Nephron (organoid): ENCODE measurements at regions not wholly inside any gene's neighbourhood (a gene's known extent, or its start where the extent isn't known, plus 50 kb on each side); places are given as distances from the start of the nearest gene placed in this dataset.

ENCODE experiments used
- H3K27ac Mint-ChIP-seq, 3 experiments: 2 replicates each; pipeline ENCODE4 v1.8.0; 2020; ENCODE audit warnings: mixed read lengths in 3 of 3, mild to moderate bottlenecking in 2 of 3, moderate library complexity in 1 of 3
- H3K27me3 Mint-ChIP-seq: 2 replicates; pipeline ENCODE4 v1.8.0; 2021; ENCODE audit warnings: low read depth, mild to moderate bottlenecking, moderate library complexity, mixed read lengths
- H3K36me3 Mint-ChIP-seq: 2 replicates; pipeline ENCODE4 v1.8.0; 2020; ENCODE audit warnings: low read depth, mixed read lengths
- H3K4me1 Mint-ChIP-seq: 2 replicates; pipeline ENCODE4 v1.8.0; 2020; ENCODE audit warnings: mixed read lengths
- H3K4me3 Mint-ChIP-seq, 3 experiments: 2 replicates each; pipeline ENCODE4 v1.8.0; 2020; ENCODE audit warnings: mild to moderate bottlenecking in 3 of 3, mixed read lengths in 3 of 3, moderate library complexity in 2 of 3
- H3K9me3 Mint-ChIP-seq: 2 replicates; pipeline ENCODE4 v1.8.0; 2020; ENCODE audit warnings: mixed read lengths
- TF ChIP-seq, protein P1 (sequence below), 3 experiments: fragments of 200-600 bp; sonication (generic); IDR thresholded peaks; one replicate each; pipeline ENCODE4 v1.5.0; 2021; ENCODE audit warnings: antibody characterized with exemption in 3 of 3; ENCODE audit not compliant: unreplicated experiment in 3 of 3

DNA sequence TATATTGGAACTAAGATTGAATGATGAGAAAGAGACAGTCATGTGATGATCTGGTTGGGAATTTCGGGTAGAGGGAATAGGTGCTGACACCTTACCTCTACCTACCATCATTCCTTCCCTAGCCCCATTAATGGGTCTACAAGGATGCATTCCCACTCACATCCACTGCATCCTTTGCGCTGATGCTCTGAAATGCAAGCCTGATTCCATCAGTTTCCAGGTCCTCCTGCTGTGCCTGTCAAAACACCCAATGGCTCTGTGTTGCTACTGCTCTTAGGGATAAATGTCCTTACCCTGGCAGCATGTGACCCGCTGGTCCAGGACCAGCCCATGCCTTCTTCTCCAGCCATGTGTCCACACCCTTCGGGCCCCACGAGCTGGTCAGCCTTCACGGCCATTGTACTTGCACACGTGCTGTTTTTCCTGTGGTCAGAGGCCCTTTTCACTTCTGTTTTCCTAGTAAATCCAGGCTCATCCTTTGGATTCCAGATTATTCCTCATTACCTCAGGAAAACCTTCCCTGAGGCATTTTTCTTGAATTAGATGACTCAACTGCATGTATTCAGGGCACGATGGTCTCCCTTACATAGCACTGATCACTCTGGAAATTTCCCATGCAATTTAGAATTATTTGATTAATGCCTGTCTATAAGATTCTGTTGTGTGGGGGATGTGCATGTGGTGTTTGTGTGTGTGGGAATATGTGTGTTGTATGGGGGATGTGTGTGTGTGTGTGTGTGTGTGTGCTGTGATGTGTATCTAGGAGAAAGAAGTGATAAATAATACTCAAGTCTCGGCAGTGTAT, 185.0 kb downstream of the DIRAS2 start:
- TF ChIP-seq, protein P1, sequence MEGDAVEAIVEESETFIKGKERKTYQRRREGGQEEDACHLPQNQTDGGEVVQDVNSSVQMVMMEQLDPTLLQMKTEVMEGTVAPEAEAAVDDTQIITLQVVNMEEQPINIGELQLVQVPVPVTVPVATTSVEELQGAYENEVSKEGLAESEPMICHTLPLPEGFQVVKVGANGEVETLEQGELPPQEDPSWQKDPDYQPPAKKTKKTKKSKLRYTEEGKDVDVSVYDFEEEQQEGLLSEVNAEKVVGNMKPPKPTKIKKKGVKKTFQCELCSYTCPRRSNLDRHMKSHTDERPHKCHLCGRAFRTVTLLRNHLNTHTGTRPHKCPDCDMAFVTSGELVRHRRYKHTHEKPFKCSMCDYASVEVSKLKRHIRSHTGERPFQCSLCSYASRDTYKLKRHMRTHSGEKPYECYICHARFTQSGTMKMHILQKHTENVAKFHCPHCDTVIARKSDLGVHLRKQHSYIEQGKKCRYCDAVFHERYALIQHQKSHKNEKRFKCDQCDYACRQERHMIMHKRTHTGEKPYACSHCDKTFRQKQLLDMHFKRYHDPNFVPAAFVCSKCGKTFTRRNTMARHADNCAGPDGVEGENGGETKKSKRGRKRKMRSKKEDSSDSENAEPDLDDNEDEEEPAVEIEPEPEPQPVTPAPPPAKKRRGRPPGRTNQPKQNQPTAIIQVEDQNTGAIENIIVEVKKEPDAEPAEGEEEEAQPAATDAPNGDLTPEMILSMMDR (IDR thresholded peaks at IDR 0.05; ENCODE audit: unreplicated experiment in 3 of 3): no peak
- H3K27ac Mint-ChIP-seq: no peak overlapping the region
- H3K27me3 Mint-ChIP-seq: peaks cover 4% of the 10 kb centered on the region
- no peaks in the 10 kb centered on the region for H3K4me1 Mint-ChIP-seq
- H3K36me3 Mint-ChIP-seq: no peaks in the 10 kb centered on the region
- H3K9me3 Mint-ChIP-seq: peaks cover 3% of the 10 kb centered on the region
- H3K4me3 Mint-ChIP-seq: no peak overlapping the region

DNA sequence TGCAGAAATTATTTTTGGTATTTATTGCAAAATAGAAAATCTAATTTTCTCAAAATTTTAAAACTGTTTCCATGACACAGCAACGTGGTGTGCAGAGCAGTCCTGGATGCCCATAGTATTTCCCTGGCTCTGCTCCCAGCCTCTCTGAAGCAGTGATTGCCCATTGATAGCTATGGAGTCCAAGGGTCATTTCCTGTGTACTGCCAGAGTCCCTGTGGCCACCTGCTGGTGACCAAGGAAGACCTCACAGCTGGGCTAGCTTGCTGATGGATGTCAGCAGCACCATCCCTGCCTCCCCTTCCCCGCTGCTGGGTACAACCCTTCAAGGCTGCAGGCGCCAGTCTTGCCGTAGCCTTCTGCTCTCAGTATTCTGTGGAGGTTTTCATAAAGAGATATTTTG, 184.1 kb downstream of the DIRAS2 start:
- Mint-ChIP-seq H3K4me3 (no peak overlapping the region), H3K4me1 (no peaks in the 10 kb centered on the region), H3K36me3 (no peaks in the 10 kb centered on the region), H3K9me3 (peaks cover 3% of the 10 kb centered on the region), H3K27me3 (peaks cover 4% of the 10 kb centered on the region), H3K27ac (no peak overlapping the region)
- TF ChIP-seq, protein P1 (IDR thresholded peaks at IDR 0.05; ENCODE audit: unreplicated experiment in 3 of 3): no peak

DNA sequence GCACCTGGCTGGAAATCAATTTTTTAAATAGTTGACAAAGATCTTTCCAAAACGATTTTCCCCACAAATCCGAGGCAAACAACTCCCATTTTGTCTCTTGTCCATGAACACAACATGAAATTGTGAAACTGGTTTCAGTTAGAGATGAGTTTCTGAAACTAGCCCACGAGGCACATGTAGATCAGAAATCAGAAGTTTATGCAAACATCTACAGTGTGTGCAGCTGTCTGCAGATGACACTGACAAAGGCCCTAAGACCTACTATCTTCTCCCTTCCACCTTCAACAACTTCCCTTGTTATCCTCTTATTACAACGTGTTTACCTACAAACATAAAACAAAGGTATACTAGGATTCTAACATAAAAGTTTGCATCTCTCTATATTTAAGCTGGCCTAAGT, 183.3 kb downstream of the DIRAS2 start:
- Mint-ChIP-seq H3K36me3 (no peaks in the 10 kb centered on the region), H3K4me1 (no peaks in the 10 kb centered on the region), H3K27me3 (peaks cover 4% of the 10 kb centered on the region), H3K27ac (no peak overlapping the region), H3K4me3 (no peak overlapping the region), H3K9me3 (peaks cover 3% of the 10 kb centered on the region)
- TF ChIP-seq, protein P1 (IDR thresholded peaks at IDR 0.05; ENCODE audit: unreplicated experiment in 3 of 3): no peak

DNA sequence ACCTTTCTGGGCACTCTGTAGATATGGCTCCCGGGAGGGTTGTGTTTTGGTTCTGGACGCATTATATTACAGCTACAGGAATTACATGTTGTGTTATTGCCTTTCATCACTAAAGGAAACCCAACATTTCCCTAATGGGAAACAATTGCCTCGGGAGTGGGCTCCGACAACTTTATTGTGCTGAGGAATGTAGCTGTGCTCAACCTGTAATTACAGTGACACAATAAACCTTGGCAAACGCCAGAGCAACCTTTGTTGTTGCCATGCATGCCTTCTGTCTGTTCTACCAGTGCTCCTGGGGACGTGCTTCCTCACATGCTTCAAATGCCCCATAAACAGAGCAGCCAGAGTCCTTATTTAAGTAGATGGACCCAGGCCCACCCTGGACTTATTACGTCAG, 182.4 kb downstream of the DIRAS2 start:
- H3K9me3 Mint-ChIP-seq: peaks cover 3% of the 10 kb centered on the region
- H3K36me3 Mint-ChIP-seq: no peaks in the 10 kb centered on the region
- H3K4me1 Mint-ChIP-seq: no peaks in the 10 kb centered on the region
- TF ChIP-seq, protein P1 (IDR thresholded peaks at IDR 0.05; ENCODE audit: unreplicated experiment in 3 of 3): no peak
- no peak overlapping the region for H3K27ac Mint-ChIP-seq
- peaks cover 4% of the 10 kb centered on the region for H3K27me3 Mint-ChIP-seq
- H3K4me3 Mint-ChIP-seq: no peak overlapping the region

DNA sequence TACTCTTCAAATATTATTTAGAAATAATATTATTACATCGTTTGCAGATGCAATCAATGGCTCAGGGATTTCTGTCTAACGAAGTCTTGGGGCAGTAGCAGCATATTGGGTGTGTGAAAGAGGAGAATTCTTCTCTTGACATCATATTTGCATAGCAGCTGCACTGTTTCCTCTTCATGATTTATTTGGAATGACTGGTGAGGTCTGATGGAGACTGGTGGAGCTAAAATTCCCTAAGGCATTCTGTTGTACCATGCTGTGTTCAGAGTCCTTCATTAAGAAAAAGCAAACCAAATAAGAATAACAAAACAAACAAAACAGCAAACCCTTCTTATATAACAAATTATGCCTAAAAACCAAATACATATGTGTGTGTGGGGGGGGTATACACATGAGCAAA, 177.6 kb downstream of the DIRAS2 start:
- peaks cover 3% of the 10 kb centered on the region for H3K9me3 Mint-ChIP-seq
- H3K27ac Mint-ChIP-seq: no peak overlapping the region
- H3K36me3 Mint-ChIP-seq: no peaks in the 10 kb centered on the region
- no peaks in the 10 kb centered on the region for H3K4me1 Mint-ChIP-seq
- H3K4me3 Mint-ChIP-seq: no peak overlapping the region
- peaks cover 10% of the 10 kb centered on the region for H3K27me3 Mint-ChIP-seq
- TF ChIP-seq, protein P1 (IDR thresholded peaks at IDR 0.05; ENCODE audit: unreplicated experiment in 3 of 3): no peak

DNA sequence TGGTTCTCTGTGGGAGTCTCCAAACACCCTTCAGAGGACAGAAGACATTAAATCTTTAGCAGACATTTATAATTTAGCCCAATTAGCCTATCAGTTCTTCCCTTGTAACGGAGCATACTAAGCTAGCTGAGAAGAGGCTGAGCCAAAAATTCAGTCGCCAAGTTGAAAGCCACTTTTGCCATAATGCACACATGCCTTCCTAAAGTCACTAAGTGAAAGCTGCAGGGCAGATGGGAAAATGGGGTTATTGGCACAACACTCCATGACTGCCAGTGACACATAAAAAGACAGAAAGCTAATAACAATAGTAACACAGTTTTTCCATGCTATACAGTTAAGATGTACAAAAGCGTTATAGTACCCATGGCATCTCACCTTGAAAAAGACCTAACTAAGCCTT, 176.2 kb downstream of the DIRAS2 start:
- peaks cover 3% of the 10 kb centered on the region for H3K9me3 Mint-ChIP-seq
- TF ChIP-seq, protein P1 (IDR thresholded peaks at IDR 0.05; ENCODE audit: unreplicated experiment in 3 of 3): no peak
- peaks cover 13% of the 10 kb centered on the region for H3K27me3 Mint-ChIP-seq
- H3K27ac Mint-ChIP-seq: no peak overlapping the region
- no peak overlapping the region for H3K4me3 Mint-ChIP-seq
- no peaks in the 10 kb centered on the region for H3K4me1 Mint-ChIP-seq
- H3K36me3 Mint-ChIP-seq: no peaks in the 10 kb centered on the region
